K562 (cell line): ENCODE measurements at regions not wholly inside any gene's neighbourhood (a gene's known extent, or its start where the extent isn't known, plus 50 kb on each side); places are given as distances from the start of the nearest gene placed in this dataset.

Experiments
- ATAC-seq: fragments of 200-7000 bp; cut with Tn5 transposase; 3 replicates; pipeline ENCODE4 v1.9.1; 2020; ENCODE audit warnings: moderate library complexity
- BruUV-seq: library from RNA; stranded (reverse); fragments of 400-500 nt; replicated peaks from 2 replicates; lab custom pipeline; 2021; lab: Mats Ljungman, UMichigan
- CTCF ChIA-PET: fragments of 300-600 bp; formaldehyde crosslinking; extraction: SDS; loops from one replicate; lab custom pipeline; 2021; ENCODE audit warnings: low intra/inter-chr PET ratio; lab: Yijun Ruan, JAX
- POLR2A ChIA-PET: fragments of 300-600, 350-650 bp; sonication (Branson Sonifier 250); formaldehyde crosslinking; extraction: SDS; loops from one replicate; lab custom pipeline; 2021; ENCODE audit warnings: antibody characterized with exemption, inconsistent platforms; lab: Yijun Ruan, JAX
- DNase-seq, 4 experiments: peaks; one replicate each; pipeline versions ENCODE4 v3.0.0 to v3.0.0-alpha.2; 2011 to 2018; ENCODE audit warnings: low spot score in 3 of 4, mixed read lengths in 3 of 4; ENCODE audit errors: extremely low read depth in 1 of 4
- FAIRE-seq: peaks from 2 replicates; lab custom pipeline; 2011; peaks lifted over from hg19 to GRCh38; lab: Jason Lieb, UNC
- H2AFZ ChIP-seq: 2 replicates; pipeline ENCODE4 v1.6.0; 2011; ENCODE audit warnings: low read depth, low read length, control low read depth, inconsistent platforms
- H3K27ac ChIP-seq: fragments of 200-600 bp; 3 replicates; pipeline ENCODE4 v1.8.0; 2011; ENCODE audit warnings: low read depth, mild to moderate bottlenecking, control low read depth, inconsistent platforms, low read length, moderate library complexity, mixed read lengths; ENCODE audit errors: extremely low read depth
- H3K27me3 ChIP-seq, 2 experiments: fragments of 300-600 bp in 1 of 2; 2 replicates in 1 of 2; 3 replicates in 1 of 2; pipeline versions ENCODE4 v1.6.0 to v1.8.0; 2011; ENCODE audit warnings: inconsistent platforms in 2 of 2, low read length in 2 of 2, mild to moderate bottlenecking in 1 of 2, mixed read lengths in 1 of 2, moderate library complexity in 1 of 2; ENCODE audit not compliant: control insufficient read depth in 2 of 2, insufficient read depth in 2 of 2
- H3K36me3 ChIP-seq: fragments of 300-600 bp; 3 replicates; pipeline ENCODE4 v1.8.0; 2011; ENCODE audit warnings: mild to moderate bottlenecking, low read length, inconsistent platforms; ENCODE audit not compliant: control insufficient read depth, insufficient read depth
- H3K4me1 ChIP-seq, 2 experiments: fragments of 200-600 bp in 1 of 2; replicated peaks in 1 of 2; 2 replicates in 1 of 2; 3 replicates in 1 of 2; pipeline versions ENCODE4 v1.5.1 to v1.8.0; 2011; ENCODE audit warnings: inconsistent platforms in 2 of 2, low read length in 2 of 2, mild to moderate bottlenecking in 1 of 2, mixed read lengths in 1 of 2, moderate library complexity in 1 of 2; ENCODE audit not compliant: control insufficient read depth in 2 of 2, insufficient read depth in 2 of 2
- H3K4me2 ChIP-seq: 2 replicates; pipeline ENCODE4 v1.6.1; 2011; ENCODE audit warnings: low read length, control low read depth, inconsistent platforms, mixed read lengths; ENCODE audit not compliant: insufficient read depth
- H3K4me3 ChIP-seq: fragments of 200-600 bp; sonication (generic), shearing (Covaris generic); 2 replicates; pipeline ENCODE4 v1.5.1; 2016; ENCODE audit warnings: control low read depth, inconsistent platforms
- H3K79me2 ChIP-seq: fragments of 200-600 bp; 3 replicates; pipeline ENCODE4 v1.8.0; 2011; ENCODE audit warnings: low read length, inconsistent platforms; ENCODE audit not compliant: control insufficient read depth, insufficient read depth
- H3K9ac ChIP-seq, 2 experiments: 2 replicates each; pipeline versions ENCODE4 v1.6.0 to v1.6.1; 2011; ENCODE audit warnings: low read depth in 2 of 2, low read length in 2 of 2, control low read depth in 1 of 2, inconsistent platforms in 1 of 2, mild to moderate bottlenecking in 1 of 2, mixed read lengths in 1 of 2; ENCODE audit not compliant: insufficient read depth in 1 of 2
- H3K9me1 ChIP-seq: one replicate; pipeline ENCODE4 v1.6.0; 2011; ENCODE audit warnings: inconsistent platforms, mild to moderate bottlenecking, low read length, moderate library complexity; ENCODE audit not compliant: control insufficient read depth, insufficient read depth
- H3K9me3 ChIP-seq: replicated peaks from 2 replicates; pipeline ENCODE4 v1.5.1; 2011; ENCODE audit warnings: low read depth, low read length, inconsistent platforms; ENCODE audit not compliant: control insufficient read depth, insufficient read depth
- H4K20me1 ChIP-seq: replicated peaks from 2 replicates; pipeline ENCODE4 v1.6.1; 2011; ENCODE audit warnings: low read length, inconsistent platforms, mixed read lengths; ENCODE audit not compliant: control insufficient read depth, insufficient read depth
- ATF3 ChIP-seq, 2 experiments: fragments of 450-650 bp in 1 of 2; sonication (generic) in 1 of 2; formaldehyde crosslinking in 1 of 2; IDR thresholded peaks in 1 of 2; conservative IDR thresholded peaks in 1 of 2; 2 replicates each; pipeline versions ENCODE4 v1.6.1 to v1.8.1; 2016 to 2023; ENCODE audit warnings: mild to moderate bottlenecking in 2 of 2, moderate library complexity in 2 of 2, inconsistent platforms in 1 of 2, missing genetic modification reagents in 1 of 2
- CBX3 ChIP-seq, 2 experiments: IDR thresholded peaks; 1 replicate in 1 of 2; 2 replicates in 1 of 2; pipeline ENCODE4 v1.6.1; 2012; ENCODE audit warnings: inconsistent platforms in 2 of 2, low read length in 2 of 2, borderline replicate concordance in 1 of 2, control low read depth in 1 of 2
- CBX8 ChIP-seq: fragments of 200-600 bp; sonication (generic); IDR thresholded peaks from 2 replicates; pipeline ENCODE4 v1.6.1; 2012; ENCODE audit warnings: borderline replicate concordance, mixed run types, low read depth, mild to moderate bottlenecking, moderate library complexity, mixed read lengths, low read length, control low read depth, inconsistent platforms; ENCODE audit not compliant: poor library complexity, severe bottlenecking; ENCODE audit errors: extremely low read depth
- DACH1 ChIP-seq: fragments of 450-650 bp; IDR thresholded peaks from 2 replicates; pipeline ENCODE4 v1.6.1; 2018; ENCODE audit not compliant: partially characterized antibody
- MCM5 ChIP-seq: fragments of 450-650 bp; IDR thresholded peaks from 2 replicates; pipeline ENCODE4 v1.6.1; 2016; ENCODE audit warnings: low read depth
- MTA3 ChIP-seq: fragments of 450-650 bp; formaldehyde crosslinking; IDR thresholded peaks from 2 replicates; pipeline ENCODE4 v1.6.1; 2017; ENCODE audit warnings: mild to moderate bottlenecking, borderline replicate concordance
- TCFL5 ChIP-seq: fragments of 250-450 bp; sonication (Bioruptor Pico); conservative IDR thresholded peaks from 2 replicates; pipeline ENCODE4 v1.6.1; 2021; ENCODE audit warnings: mild to moderate bottlenecking, moderate library complexity, matching md5 sums
- ZBTB2 ChIP-seq: fragments of 450-650 bp; IDR thresholded peaks from 2 replicates; pipeline ENCODE4 v1.6.1; 2016; ENCODE audit warnings: antibody characterized with exemption
- ZNF668 ChIP-seq: fragments of 250-450 bp; sonication (Bioruptor Pico); IDR thresholded peaks from 2 replicates; pipeline ENCODE4 v1.8.0; 2022; ENCODE audit warnings: mild to moderate bottlenecking, inconsistent platforms
- ZNF780A ChIP-seq: fragments of 250-450 bp; sonication (Bioruptor Pico); IDR thresholded peaks from 2 replicates; pipeline ENCODE4 v1.5.0; 2021; ENCODE audit warnings: mild to moderate bottlenecking
- WGBS: fragments of 100-300 bp; shearing (Covaris generic); methylation state at CpG from one replicate; pipeline ENCODE4 v1.1.6; 2016; ENCODE audit warnings: low coverage, mixed read lengths; ENCODE audit not compliant: insufficient coverage; ENCODE audit errors: missing lambda C conversion rate; 5-methylcytosine and 5-hydroxymethylcytosine counted together
- in situ Hi-C: fragments of 300-500 bp; cut with MboI; formaldehyde crosslinking; loops from 4 replicates; pipeline ENCODE4 v1.15.0; 2018; ENCODE audit warnings: inconsistent platforms, mixed read lengths
- intact Hi-C: fragments of 100-400 bp; cut with micrococcal nuclease; formaldehyde crosslinking; loops from 2 replicates; pipeline ENCODE4 v1.14.2; 2022

- no peak overlapping the region for H3K4me3 ChIP-seq
- no peak for ATAC-seq
- H4K20me1 ChIP-seq: no peaks in the 10 kb centered on the region; the same call in 1 of the 2 replicates
- POLR2A ChIA-PET: no interaction called here
- no peaks in the 10 kb centered on the region for H3K4me1 ChIP-seq
- no peak overlapping the region for H3K27ac ChIP-seq
- no peaks in the 10 kb centered on the region; a peak in 1 of 5 replicates for H3K27me3 ChIP-seq
- no peaks in the 10 kb centered on the region for H3K9me1 ChIP-seq
- FAIRE-seq: no peak
- intact Hi-C loops: no loop called here
- H3K9ac ChIP-seq: no peak overlapping the region
- in situ Hi-C loops: no loop called here
- DNase-seq: no peak
- no peak for TF ChIP-seq CBX3 (IDR thresholded peaks at IDR 0.05; ENCODE audit: borderline replicate concordance in 1 of 2, low read length in 2 of 2)
- no peak for TF ChIP-seq TCFL5 (CRISPR knock-in tag)
- no peak for TF ChIP-seq CBX8
- no peak for TF ChIP-seq ZNF780A (CRISPR knock-in tag)
- no peak for TF ChIP-seq ZBTB2
- TF ChIP-seq DACH1: no peak
- no peak for TF ChIP-seq MCM5
- no peak for TF ChIP-seq ZNF668
- no peak for TF ChIP-seq MTA3
- TF ChIP-seq ATF3 (IDR thresholded peaks at IDR 0.05): no peak
- TF ChIP-seq ATF3 (CRISPR knock-in tag; conservative IDR thresholded peaks at IDR 0.05): no peak
- BruUV-seq: no TSS peak
- CTCF ChIA-PET: no interaction called here
- H3K9me3 ChIP-seq: no peaks in the 10 kb centered on the region
- no peaks in the 10 kb centered on the region for H3K36me3 ChIP-seq
- H3K79me2 ChIP-seq: no peaks in the 10 kb centered on the region
- 0% methylated on average over 3 of the region's 3 CpGs for WGBS
- no peak overlapping the region for H3K4me2 ChIP-seq
- H2AFZ ChIP-seq: no peak overlapping the region
These were observed 78.5 kb upstream of the RGS4 start for GRCh38 chr1:162990665-162991064.
